Panc1 (cell line): ENCODE measurements at regions not wholly inside any gene's neighbourhood (a gene's known extent, or its start where the extent isn't known, plus 50 kb on each side); places are given as distances from the start of the nearest gene placed in this dataset.

Source experiments
- ATAC-seq: fragments of 200-7000 bp; cut with Tn5 transposase; 2 replicates; pipeline ENCODE4 v1.9.1; 2020; ENCODE audit warnings: mild to moderate bottlenecking, moderate library complexity
- BruUV-seq: library from RNA; stranded (reverse); fragments of 400-500 nt; replicated peaks from 2 replicates; lab custom pipeline; 2021; lab: Mats Ljungman, UMichigan
- CTCF ChIA-PET: fragments of 300-600 bp; sonication (Branson Sonifier 250); formaldehyde crosslinking; loops from one replicate; lab custom pipeline; 2022; ENCODE audit warnings: antibody characterized with exemption; lab: Charles Lee
- POLR2A ChIA-PET: fragments of 300-600 bp; sonication (Branson Sonifier 250); formaldehyde crosslinking; loops from one replicate; lab custom pipeline; 2022; ENCODE audit warnings: antibody characterized with exemption; lab: Charles Lee
- DNase-seq: peaks from one replicate; pipeline ENCODE4 v3.0.0-alpha.2; 2010; ENCODE audit warnings: low read depth, low spot score
- H3K27ac ChIP-seq: 2 replicates; pipeline ENCODE4 v1.5.1; 2011; ENCODE audit warnings: mild to moderate bottlenecking, low read length, inconsistent platforms
- H3K27me3 ChIP-seq: fragments of 200-500 bp; sonication (Bioruptor generic); 2 replicates; pipeline ENCODE4 v1.6.0; 2014; ENCODE audit warnings: low read length, inconsistent platforms; ENCODE audit not compliant: control insufficient read depth, insufficient read depth
- H3K36me3 ChIP-seq: fragments of 200-500 bp; sonication (Bioruptor generic); 2 replicates; pipeline ENCODE4 v1.5.1; 2014; ENCODE audit warnings: inconsistent platforms, mild to moderate bottlenecking, low read length, moderate library complexity; ENCODE audit not compliant: control insufficient read depth, insufficient read depth
- H3K4me1 ChIP-seq: 2 replicates; pipeline ENCODE4 v1.5.1; 2011; ENCODE audit warnings: inconsistent platforms, mild to moderate bottlenecking, low read length, moderate library complexity; ENCODE audit not compliant: control insufficient read depth, insufficient read depth
- H3K4me3 ChIP-seq, 2 experiments: 2 replicates each; pipeline ENCODE4 v1.5.1; 2011 to 2012; ENCODE audit warnings: low read depth in 2 of 2, low read length in 2 of 2, mild to moderate bottlenecking in 2 of 2, inconsistent platforms in 1 of 2, moderate library complexity in 1 of 2
- H3K9me3 ChIP-seq: fragments of 200-500 bp; sonication (Bioruptor generic); 2 replicates; pipeline ENCODE4 v1.5.1; 2014; ENCODE audit warnings: low read depth, mild to moderate bottlenecking, inconsistent platforms, low read length, moderate library complexity; ENCODE audit not compliant: control insufficient read depth, insufficient read depth
- POLR2AphosphoS5 ChIP-seq: IDR thresholded peaks from 2 replicates; pipeline ENCODE4 v1.6.1; 2012; ENCODE audit warnings: mild to moderate bottlenecking, low read depth, low read length, moderate library complexity
- SIN3A ChIP-seq: IDR thresholded peaks from 2 replicates; pipeline ENCODE4 v1.6.1; 2012; ENCODE audit warnings: low read depth, mild to moderate bottlenecking, low read length, moderate library complexity, borderline replicate concordance; ENCODE audit not compliant: insufficient read depth
- TCF7L2 ChIP-seq: IDR thresholded peaks from 2 replicates; pipeline ENCODE4 v1.6.1; 2011; ENCODE audit warnings: mild to moderate bottlenecking, low read depth, low read length, inconsistent platforms
- in situ Hi-C: cut with HindIII; loops from 2 replicates; pipeline ENCODE4 v1.10.0; 2016; ENCODE audit warnings: low sequenced_read_pairs, low pct_unique_long_range_greater_than_20kb
- intact Hi-C: fragments of 100-400 bp; cut with micrococcal nuclease; formaldehyde crosslinking; loops from one replicate; pipeline ENCODE4 v1.10.0; 2022; ENCODE audit not compliant: unreplicated experiment
- TF ChIP-seq, protein P1 (sequence below), 2 experiments: IDR thresholded peaks; 2 replicates each; pipeline ENCODE4 v1.6.1; 2011 to 2012; ENCODE audit warnings: low read depth in 2 of 2, control low read depth in 1 of 2, low read length in 1 of 2, mild to moderate bottlenecking in 1 of 2, moderate library complexity in 1 of 2; ENCODE audit not compliant: insufficient read depth in 1 of 2
- TF ChIP-seq, protein P2 (sequence below): fragments of 450-650 bp; IDR thresholded peaks from 2 replicates; pipeline ENCODE4 v1.5.1; 2017; ENCODE audit warnings: mild to moderate bottlenecking

DNA sequence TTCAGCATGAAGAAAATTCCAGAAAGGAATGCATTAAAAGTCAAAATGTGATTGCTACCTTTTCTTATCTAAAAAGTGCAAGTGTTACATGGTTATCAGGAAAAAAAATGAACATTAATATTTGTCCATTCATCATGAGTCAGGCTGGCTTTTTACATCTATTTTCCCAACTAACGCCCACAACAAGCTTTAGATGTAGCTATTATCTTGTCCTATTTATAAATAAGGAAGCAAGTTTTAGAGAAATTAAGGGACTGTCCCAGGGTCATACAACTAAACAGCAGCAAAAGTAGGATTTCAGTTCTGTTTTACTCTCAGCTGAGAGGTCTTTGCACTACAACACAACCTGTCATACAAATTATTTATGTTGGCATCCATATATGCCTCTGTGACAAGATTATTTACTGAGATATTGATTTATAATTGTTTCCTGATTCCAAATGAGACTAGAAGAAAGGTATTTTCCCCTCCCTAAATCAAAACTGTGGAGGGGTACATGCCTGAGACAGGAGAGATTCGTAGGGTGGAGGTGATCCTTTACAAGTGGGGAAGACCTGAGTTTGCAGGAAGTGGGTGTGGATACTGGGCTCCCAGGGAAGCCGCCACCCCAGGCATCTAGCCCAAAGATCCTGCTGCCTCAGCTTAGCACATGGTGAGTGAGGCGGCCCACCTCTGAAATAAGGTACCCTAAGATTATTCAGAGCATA lies 57.2 kb upstream of the ARID5B start:
- Histone ChIP-seq H3K27ac (peak overlapping the region; percentile 99; the same call in 1 of the 2 replicates), H3K27me3 (no peaks in the 10 kb centered on the region), H3K36me3 (no peaks in the 10 kb centered on the region), H3K4me3 (no peak overlapping the region), H3K4me1 (no peaks in the 10 kb centered on the region; the same call in 1 of the 2 replicates), H3K9me3 (no peaks in the 10 kb centered on the region; the same call in 1 of the 2 replicates)
- no TSS peak for BruUV-seq
- ChIA-PET CTCF (no interaction called here), POLR2A (no interaction called here)
- in situ Hi-C loops = no loop called here
- ATAC-seq (no peak), DNase-seq (no peak)
- intact Hi-C loops = no loop called here
- TF ChIP-seq TCF7L2 (no peak), SIN3A (no peak), POLR2AphosphoS5 (no peak)
- TF ChIP-seq, protein P1, sequence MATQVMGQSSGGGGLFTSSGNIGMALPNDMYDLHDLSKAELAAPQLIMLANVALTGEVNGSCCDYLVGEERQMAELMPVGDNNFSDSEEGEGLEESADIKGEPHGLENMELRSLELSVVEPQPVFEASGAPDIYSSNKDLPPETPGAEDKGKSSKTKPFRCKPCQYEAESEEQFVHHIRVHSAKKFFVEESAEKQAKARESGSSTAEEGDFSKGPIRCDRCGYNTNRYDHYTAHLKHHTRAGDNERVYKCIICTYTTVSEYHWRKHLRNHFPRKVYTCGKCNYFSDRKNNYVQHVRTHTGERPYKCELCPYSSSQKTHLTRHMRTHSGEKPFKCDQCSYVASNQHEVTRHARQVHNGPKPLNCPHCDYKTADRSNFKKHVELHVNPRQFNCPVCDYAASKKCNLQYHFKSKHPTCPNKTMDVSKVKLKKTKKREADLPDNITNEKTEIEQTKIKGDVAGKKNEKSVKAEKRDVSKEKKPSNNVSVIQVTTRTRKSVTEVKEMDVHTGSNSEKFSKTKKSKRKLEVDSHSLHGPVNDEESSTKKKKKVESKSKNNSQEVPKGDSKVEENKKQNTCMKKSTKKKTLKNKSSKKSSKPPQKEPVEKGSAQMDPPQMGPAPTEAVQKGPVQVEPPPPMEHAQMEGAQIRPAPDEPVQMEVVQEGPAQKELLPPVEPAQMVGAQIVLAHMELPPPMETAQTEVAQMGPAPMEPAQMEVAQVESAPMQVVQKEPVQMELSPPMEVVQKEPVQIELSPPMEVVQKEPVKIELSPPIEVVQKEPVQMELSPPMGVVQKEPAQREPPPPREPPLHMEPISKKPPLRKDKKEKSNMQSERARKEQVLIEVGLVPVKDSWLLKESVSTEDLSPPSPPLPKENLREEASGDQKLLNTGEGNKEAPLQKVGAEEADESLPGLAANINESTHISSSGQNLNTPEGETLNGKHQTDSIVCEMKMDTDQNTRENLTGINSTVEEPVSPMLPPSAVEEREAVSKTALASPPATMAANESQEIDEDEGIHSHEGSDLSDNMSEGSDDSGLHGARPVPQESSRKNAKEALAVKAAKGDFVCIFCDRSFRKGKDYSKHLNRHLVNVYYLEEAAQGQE (IDR thresholded peaks at IDR 0.05; ENCODE audit: insufficient read depth in 1 of 2, low read depth in 2 of 2, low read length in 1 of 2) = no peak
- TF ChIP-seq, protein P2, sequence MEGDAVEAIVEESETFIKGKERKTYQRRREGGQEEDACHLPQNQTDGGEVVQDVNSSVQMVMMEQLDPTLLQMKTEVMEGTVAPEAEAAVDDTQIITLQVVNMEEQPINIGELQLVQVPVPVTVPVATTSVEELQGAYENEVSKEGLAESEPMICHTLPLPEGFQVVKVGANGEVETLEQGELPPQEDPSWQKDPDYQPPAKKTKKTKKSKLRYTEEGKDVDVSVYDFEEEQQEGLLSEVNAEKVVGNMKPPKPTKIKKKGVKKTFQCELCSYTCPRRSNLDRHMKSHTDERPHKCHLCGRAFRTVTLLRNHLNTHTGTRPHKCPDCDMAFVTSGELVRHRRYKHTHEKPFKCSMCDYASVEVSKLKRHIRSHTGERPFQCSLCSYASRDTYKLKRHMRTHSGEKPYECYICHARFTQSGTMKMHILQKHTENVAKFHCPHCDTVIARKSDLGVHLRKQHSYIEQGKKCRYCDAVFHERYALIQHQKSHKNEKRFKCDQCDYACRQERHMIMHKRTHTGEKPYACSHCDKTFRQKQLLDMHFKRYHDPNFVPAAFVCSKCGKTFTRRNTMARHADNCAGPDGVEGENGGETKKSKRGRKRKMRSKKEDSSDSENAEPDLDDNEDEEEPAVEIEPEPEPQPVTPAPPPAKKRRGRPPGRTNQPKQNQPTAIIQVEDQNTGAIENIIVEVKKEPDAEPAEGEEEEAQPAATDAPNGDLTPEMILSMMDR = no peak

DNA sequence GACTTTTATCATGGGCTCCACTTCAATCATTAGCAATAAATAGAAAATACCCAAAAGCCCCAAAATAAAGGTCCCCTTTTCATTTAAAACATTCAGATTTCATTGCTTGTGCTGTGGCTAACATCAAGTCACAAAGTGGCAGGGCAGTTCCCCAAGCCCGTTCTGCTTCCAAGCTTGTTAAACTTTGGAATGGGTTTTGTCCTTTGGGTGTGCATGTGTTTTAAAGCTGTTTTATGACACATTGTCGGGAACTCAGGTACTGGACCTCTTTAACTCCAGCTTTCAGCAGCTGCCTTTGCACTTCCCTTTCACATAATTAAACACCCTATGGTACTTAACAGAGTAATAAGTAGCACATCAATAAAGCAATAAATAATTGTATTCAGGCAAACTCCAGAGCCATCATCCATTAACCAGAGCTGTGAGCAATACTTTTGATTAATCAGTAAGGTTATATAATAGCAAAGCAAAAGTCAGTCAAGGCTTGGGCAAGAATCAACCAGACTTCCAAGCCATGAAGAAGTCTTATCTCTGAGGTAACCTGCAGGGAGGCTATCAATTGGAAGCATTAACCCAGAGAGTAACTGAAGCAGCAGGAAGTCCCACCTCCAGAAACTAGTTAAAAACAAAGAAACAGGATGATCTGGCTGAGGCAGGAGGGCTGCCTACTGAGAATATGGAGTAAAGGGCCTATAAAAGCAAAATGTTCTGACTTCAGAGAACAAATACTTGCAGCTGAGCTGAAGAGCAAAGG lies 56.1 kb upstream of the ARID5B start:
- CTCF ChIA-PET = no interaction called here
- no peaks in the 10 kb centered on the region; the same call in 1 of the 2 replicates for H3K4me1 ChIP-seq
- BruUV-seq = no TSS peak
- POLR2A ChIA-PET = no interaction called here
- intact Hi-C loops (no loop called here), in situ Hi-C loops (no loop called here)
- DNase-seq (no peak), ATAC-seq (no peak)
- no peaks in the 10 kb centered on the region; the same call in 1 of the 2 replicates for H3K9me3 ChIP-seq
- TF ChIP-seq, protein P2 = no peak
- no peak for TF ChIP-seq POLR2AphosphoS5
- TF ChIP-seq, protein P1 (IDR thresholded peaks at IDR 0.05; ENCODE audit: insufficient read depth in 1 of 2, low read depth in 2 of 2, low read length in 1 of 2) = no peak
- TF ChIP-seq TCF7L2 = no peak
- no peak for TF ChIP-seq SIN3A
- H3K27me3 ChIP-seq = no peaks in the 10 kb centered on the region
- no peaks in the 10 kb centered on the region for H3K36me3 ChIP-seq
- H3K4me3 ChIP-seq = no peak overlapping the region
- peak overlapping the region; percentile 99 for H3K27ac ChIP-seq
